Epithelial cell of esophagus (primary cell): ENCODE measurements at regions not wholly inside any gene's neighbourhood (a gene's known extent, or its start where the extent isn't known, plus 50 kb on each side); places are given as distances from the start of the nearest gene placed in this dataset.

ENCODE experiments used
- DNase-seq: peaks from one replicate; pipeline ENCODE4 v3.0.0; 2010; ENCODE audit warnings: low read depth
- H3K4me3 ChIP-seq: 2 replicates; pipeline ENCODE4 v1.5.1; 2011; ENCODE audit warnings: mild to moderate bottlenecking, low read length, control low read depth
- CTCF ChIP-seq: IDR thresholded peaks from 2 replicates; pipeline ENCODE4 v1.5.1; 2011; ENCODE audit warnings: low read depth, mild to moderate bottlenecking, low read length, control low read depth, inconsistent platforms; ENCODE audit not compliant: insufficient read depth; ENCODE audit errors: missing control alignments

- no peak for DNase-seq
- no peak overlapping the region for H3K4me3 ChIP-seq
- TF ChIP-seq CTCF: no peak
Measured at GRCh38 chr16:85469929-85470590, 143.1 kb upstream of the GSE1 start.

GRCh38 chr16:85470873-85471272, 142.2 kb upstream of the GSE1 start:
- DNase-seq: no peak
- H3K4me3 ChIP-seq: no peak overlapping the region
- no peak for TF ChIP-seq CTCF

- TF ChIP-seq CTCF: peak; percentile 38
- H3K4me3 ChIP-seq: no peak overlapping the region
- peak; percentile 25 for DNase-seq
Measured at GRCh38 chr16:85471469-85472431, 141.4 kb upstream of the GSE1 start.

GRCh38 chr16:85472514-85472913, 140.6 kb upstream of the GSE1 start:
- no peak overlapping the region for H3K4me3 ChIP-seq
- no peak for DNase-seq
- TF ChIP-seq CTCF: no peak

GRCh38 chr16:85473323-85473722, 139.8 kb upstream of the GSE1 start:
- DNase-seq: no peak
- no peak overlapping the region for H3K4me3 ChIP-seq
- no peak for TF ChIP-seq CTCF

- H3K4me3 ChIP-seq: no peak overlapping the region
- no peak for TF ChIP-seq CTCF
Measured at GRCh38 chr16:85473909-85474620, 139.1 kb upstream of the GSE1 start.

More at GRCh38 chr16:85473909-85474620, 139.1 kb upstream of the GSE1 start:
- no peak for DNase-seq
